IMR-90 (cell line): ENCODE measurements at regions not wholly inside any gene's neighbourhood (a gene's known extent, or its start where the extent isn't known, plus 50 kb on each side); places are given as distances from the start of the nearest gene placed in this dataset.

ENCODE experiments used
- ATAC-seq: fragments of 200-7000 bp; cut with Tn5 transposase; 2 replicates; pipeline ENCODE4 v1.9.1; 2020; ENCODE audit warnings: low read depth, mild to moderate bottlenecking, moderate library complexity
- BruUV-seq: library from RNA; stranded (reverse); fragments of 400-500 nt; replicated peaks from 2 replicates; lab custom pipeline; 2021; lab: Mats Ljungman, UMichigan
- CTCF ChIA-PET: fragments of 300-600 bp; formaldehyde crosslinking; extraction: SDS; loops from one replicate; lab custom pipeline; 2021; ENCODE audit warnings: antibody characterized with exemption; lab: Yijun Ruan, JAX
- POLR2A ChIA-PET: fragments of 300-600 bp; sonication (Branson Sonifier 250); formaldehyde crosslinking; loops from one replicate; lab custom pipeline; 2022; ENCODE audit warnings: antibody characterized with exemption; ENCODE audit not compliant: unreplicated experiment; lab: Charles Lee
- DNase-seq: peaks from one replicate; pipeline ENCODE4 v3.0.0; 2013
- H2AFZ ChIP-seq: replicated peaks from 2 replicates; pipeline ENCODE3; 2013; ENCODE audit warnings: low read length, mild to moderate bottlenecking; ENCODE audit not compliant: poor library complexity
- H2AK5ac ChIP-seq: 2 replicates; pipeline ENCODE4 v1.6.1; 2013; ENCODE audit warnings: low read depth, low read length, inconsistent platforms
- H2AK9ac ChIP-seq: replicated peaks from 2 replicates; pipeline ENCODE3; 2013; ENCODE audit warnings: mild to moderate bottlenecking, low read depth, low read length, moderate library complexity; ENCODE audit not compliant: poor library complexity
- H2BK120ac ChIP-seq: 2 replicates; pipeline ENCODE4 v1.6.1; 2013; ENCODE audit warnings: low read depth, low read length, inconsistent platforms
- H2BK15ac ChIP-seq: 3 replicates; pipeline ENCODE4 v1.6.1; 2013; ENCODE audit warnings: low read depth, low read length, inconsistent platforms
- H2BK20ac ChIP-seq: 2 replicates; pipeline ENCODE4 v1.6.1; 2013; ENCODE audit warnings: low read depth, mild to moderate bottlenecking, inconsistent platforms, low read length, moderate library complexity
- H2BK5ac ChIP-seq: 2 replicates; pipeline ENCODE4 v1.6.1; 2013; ENCODE audit warnings: mild to moderate bottlenecking, low read depth, low read length, inconsistent platforms; ENCODE audit not compliant: poor library complexity, severe bottlenecking
- H3K14ac ChIP-seq: replicated peaks from 2 replicates; pipeline ENCODE4 v1.6.1; 2013; ENCODE audit warnings: low read depth, low read length, inconsistent platforms
- H3K18ac ChIP-seq: 2 replicates; pipeline ENCODE4 v1.6.1; 2013; ENCODE audit warnings: low read depth, low read length, control low read depth
- H3K23ac ChIP-seq: 2 replicates; pipeline ENCODE4 v1.6.1; 2013; ENCODE audit warnings: low read depth, low read length, inconsistent platforms
- H3K27ac ChIP-seq: 2 replicates; pipeline ENCODE4 v1.5.1; 2013; ENCODE audit warnings: mild to moderate bottlenecking, control low read depth, low read length; ENCODE audit not compliant: insufficient read depth
- H3K27me3 ChIP-seq: 2 replicates; pipeline ENCODE4 v1.6.1; 2013; ENCODE audit warnings: low read length; ENCODE audit not compliant: control insufficient read depth, insufficient read depth
- H3K36me3 ChIP-seq: 2 replicates; pipeline ENCODE4 v1.6.1; 2013; ENCODE audit warnings: low read length, mixed read lengths; ENCODE audit not compliant: control insufficient read depth, insufficient read depth
- H3K4ac ChIP-seq: 2 replicates; pipeline ENCODE4 v1.6.1; 2013; ENCODE audit warnings: low read depth, low read length, inconsistent platforms
- H3K4me1 ChIP-seq: 2 replicates; pipeline ENCODE4 v1.6.1; 2013; ENCODE audit warnings: low read length, mixed read lengths; ENCODE audit not compliant: control insufficient read depth, insufficient read depth
- H3K4me2 ChIP-seq: 2 replicates; pipeline ENCODE4 v1.6.1; 2013; ENCODE audit warnings: low read depth, mild to moderate bottlenecking, control low read depth, low read length, moderate library complexity
- H3K4me3 ChIP-seq: 2 replicates; pipeline ENCODE4 v1.5.1; 2013; ENCODE audit warnings: low read depth, mild to moderate bottlenecking, control low read depth, low read length, moderate library complexity; ENCODE audit not compliant: insufficient read depth
- H3K56ac ChIP-seq: 2 replicates; pipeline ENCODE4 v1.6.1; 2013; ENCODE audit warnings: low read length, inconsistent platforms; ENCODE audit not compliant: insufficient read depth; ENCODE audit errors: extremely low read depth
- H3K79me1 ChIP-seq, 2 experiments: 2 replicates each; pipeline ENCODE4 v1.6.1; 2013; ENCODE audit warnings: low read length in 2 of 2, inconsistent platforms in 1 of 2, low read depth in 1 of 2
- H3K9ac ChIP-seq: 2 replicates; pipeline ENCODE4 v1.6.1; 2013; ENCODE audit warnings: low read depth, low read length, control low read depth
- H3K9me1 ChIP-seq: 2 replicates; pipeline ENCODE4 v1.6.1; 2013; ENCODE audit warnings: low read length, inconsistent platforms; ENCODE audit not compliant: insufficient read depth
- H3K9me3 ChIP-seq: 2 replicates; pipeline ENCODE4 v1.6.1; 2013; ENCODE audit warnings: low read length; ENCODE audit not compliant: control insufficient read depth, insufficient read depth
- H4K20me1 ChIP-seq: 2 replicates; pipeline ENCODE4 v1.6.1; 2013; ENCODE audit warnings: low read length, inconsistent platforms; ENCODE audit not compliant: insufficient read depth
- H4K5ac ChIP-seq: 2 replicates; pipeline ENCODE4 v1.6.1; 2013; ENCODE audit warnings: mild to moderate bottlenecking, low read depth, low read length, control low read depth
- H4K8ac ChIP-seq, 2 experiments: 2 replicates each; pipeline ENCODE4 v1.6.1; 2013; ENCODE audit warnings: low read depth in 2 of 2, low read length in 2 of 2, control low read depth in 1 of 2, inconsistent platforms in 1 of 2
- H4K91ac ChIP-seq: 2 replicates; pipeline ENCODE4 v1.6.1; 2013; ENCODE audit warnings: low read depth, low read length, inconsistent platforms; ENCODE audit not compliant: insufficient read depth
- MAFK ChIP-seq: IDR thresholded peaks from 2 replicates; pipeline ENCODE4 v1.6.1; 2012; ENCODE audit warnings: low read depth, low read length, improper control_type of control experiment
- NFE2L2 ChIP-seq: fragments of 150-350 bp; IDR thresholded peaks from 2 replicates; pipeline ENCODE4 v1.6.1; 2016; ENCODE audit warnings: low read depth, mild to moderate bottlenecking, low read length
- RAD21 ChIP-seq: IDR thresholded peaks from 2 replicates; pipeline ENCODE4 v1.6.1; 2012; ENCODE audit warnings: low read length, improper control_type of control experiment
- WGBS, 2 experiments: methylation state at CpG; one replicate each; pipeline versions ENCODE4 v1.1.5 to v1.1.7; 2013; ENCODE audit warnings: missing lambda C conversion rate in 2 of 2; ENCODE audit not compliant: insufficient read length in 1 of 2; ENCODE audit errors: extremely low coverage in 2 of 2; 5-methylcytosine and 5-hydroxymethylcytosine counted together
- dilution Hi-C: fragments of 300-500 bp; cut with HindIII; formaldehyde crosslinking; loops from one replicate; pipeline ENCODE4 v1.14.3; 2018; ENCODE audit warnings: low sequenced_read_pairs; ENCODE audit not compliant: unreplicated experiment
- in situ Hi-C: fragments of 300-500 bp; cut with MboI; formaldehyde crosslinking; loops from 3 replicates; pipeline ENCODE4 v1.14.3; 2019; ENCODE audit warnings: low sequenced_read_pairs, inconsistent platforms, mixed read lengths
- intact Hi-C: fragments of 100-400 bp; cut with micrococcal nuclease; formaldehyde crosslinking; loops from 2 replicates; pipeline ENCODE4 v1.10.0; 2022

- H3K23ac ChIP-seq: no peak overlapping the region
- no peak overlapping the region for H4K5ac ChIP-seq
- peak; percentile 50 for DNase-seq
- H3K14ac ChIP-seq: no peak overlapping the region
- TF ChIP-seq MAFK (no peak), NFE2L2 (no peak), RAD21 (no peak)
- no peak overlapping the region for H3K4ac ChIP-seq
- in situ Hi-C loops (loop anchor here (10.0 to 25.0 kb wide), 2 partner anchors 935 to 1848 kb away; no protein-coding TSS in a partner anchor), dilution Hi-C loops (no loop called here), intact Hi-C loops (loop anchor here (10.0 kb wide), 2 partner anchors 578 to 658 kb away; no protein-coding TSS in a partner anchor)
- no peak overlapping the region for H3K4me3 ChIP-seq
- no peak overlapping the region for H2AK5ac ChIP-seq
- BruUV-seq: no TSS peak
- ATAC-seq: peak; percentile 80
- no peaks in the 10 kb centered on the region for H3K36me3 ChIP-seq
- H2BK20ac ChIP-seq: no peak overlapping the region
- H2AK9ac ChIP-seq: no peak overlapping the region
- no peak overlapping the region for H2BK15ac ChIP-seq
- H2BK5ac ChIP-seq: no peak overlapping the region
- no peak overlapping the region for H4K8ac ChIP-seq
- POLR2A ChIA-PET: no interaction called here
- no peaks in the 10 kb centered on the region for H3K9me3 ChIP-seq
- no peak overlapping the region for H2AFZ ChIP-seq
- no peaks in the 10 kb centered on the region for H3K9me1 ChIP-seq
- H4K91ac ChIP-seq: no peak overlapping the region
- no peak overlapping the region for H3K4me2 ChIP-seq
- CTCF ChIA-PET: no interaction called here
- H3K4me1 ChIP-seq: no peaks in the 10 kb centered on the region
- H2BK120ac ChIP-seq: no peak overlapping the region
- H3K18ac ChIP-seq: no peak overlapping the region
- H4K20me1 ChIP-seq: no peaks in the 10 kb centered on the region
- no peak overlapping the region for H3K9ac ChIP-seq
- WGBS, 2 experiments: no CpG with 5 or more reads among the region's 10 CpGs
- H3K56ac ChIP-seq: no peak overlapping the region
- no peaks in the 10 kb centered on the region for H3K79me1 ChIP-seq
- no peak overlapping the region for H3K27ac ChIP-seq
- H3K27me3 ChIP-seq: no peaks in the 10 kb centered on the region
Observed at GRCh38 chr3:116776880-116777785, 67.6 kb downstream of the TUSC7 start.
